Neural cell (in vitro differentiated cells): ENCODE measurements at regions not wholly inside any gene's neighbourhood (a gene's known extent, or its start where the extent isn't known, plus 50 kb on each side); places are given as distances from the start of the nearest gene placed in this dataset.

Experiments
- H2AFZ ChIP-seq: fragments of 200-600, 300-800 bp; sonication (generic), shearing (Covaris generic); 2 replicates; pipeline ENCODE4 v1.6.0; 2014; ENCODE audit warnings: low read depth, mild to moderate bottlenecking, antibody characterized with exemption, low read length, moderate library complexity
- H3F3A ChIP-seq: fragments of 200-600 bp; shearing (Covaris generic); 2 replicates; pipeline ENCODE4 v1.6.1; 2016; ENCODE audit warnings: mild to moderate bottlenecking, moderate library complexity, mixed read lengths, antibody characterized with exemption, low read length; ENCODE audit not compliant: insufficient read depth, poor library complexity, severe bottlenecking
- H3K27ac ChIP-seq: fragments of 200-600, 300-800 bp; sonication (generic), shearing (Covaris generic); 2 replicates; pipeline ENCODE4 v1.5.1; 2014; ENCODE audit warnings: mild to moderate bottlenecking, low read length, moderate library complexity
- H3K27me3 ChIP-seq: fragments of 300-800, 200-600 bp; sonication (generic), shearing (Covaris generic); 2 replicates; pipeline ENCODE4 v1.6.0; 2014; ENCODE audit warnings: mild to moderate bottlenecking, low read depth, low read length, moderate library complexity; ENCODE audit not compliant: insufficient read depth
- H3K36me3 ChIP-seq: fragments of 300-800, 200-600 bp; sonication (generic), shearing (Covaris generic); 2 replicates; pipeline ENCODE4 v1.5.1; 2014; ENCODE audit warnings: mild to moderate bottlenecking, antibody characterized with exemption, low read length, moderate library complexity; ENCODE audit not compliant: insufficient read depth
- H3K4me2 ChIP-seq: fragments of 300-800, 200-600 bp; sonication (generic), shearing (Covaris generic); 2 replicates; pipeline ENCODE4 v1.6.0; 2014; ENCODE audit warnings: mild to moderate bottlenecking, low read length
- H3K4me3 ChIP-seq: fragments of 300-800, 200-600 bp; sonication (generic), shearing (Covaris generic); 2 replicates; pipeline ENCODE4 v1.5.1; 2014; ENCODE audit warnings: mild to moderate bottlenecking, low read length, moderate library complexity
- H3K79me2 ChIP-seq: fragments of 200-600 bp; shearing (Covaris generic); replicated peaks from 2 replicates; pipeline ENCODE4 v1.6.0; 2014; ENCODE audit warnings: mild to moderate bottlenecking, low read length, moderate library complexity; ENCODE audit not compliant: insufficient read depth
- H3K9ac ChIP-seq: fragments of 300-800, 200-600 bp; sonication (generic), shearing (Covaris generic); 2 replicates; pipeline ENCODE4 v1.6.1; 2016; ENCODE audit warnings: mild to moderate bottlenecking, low read length, mixed read lengths
- H3K9me2 ChIP-seq: fragments of 200-600 bp; shearing (Covaris generic); 2 replicates; pipeline ENCODE4 v1.6.1; 2016; ENCODE audit warnings: mild to moderate bottlenecking, low read length, mixed read lengths; ENCODE audit not compliant: insufficient read depth
- H3K9me3 ChIP-seq: fragments of 200-600, 300-800 bp; sonication (generic), shearing (Covaris generic); 2 replicates; pipeline ENCODE4 v1.6.1; 2016; ENCODE audit warnings: mild to moderate bottlenecking, mixed run types, low read length, moderate library complexity, mixed read lengths
- H4K20me1 ChIP-seq: fragments of 200-600 bp; shearing (Covaris generic); 2 replicates; pipeline ENCODE4 v1.6.1; 2016; ENCODE audit warnings: mild to moderate bottlenecking, mixed run types; ENCODE audit not compliant: insufficient read depth
- EP300 ChIP-seq: fragments of 450-650 bp; conservative IDR thresholded peaks from 2 replicates; pipeline ENCODE4 v1.6.1; 2014; ENCODE audit warnings: antibody characterized with exemption, mild to moderate bottlenecking, moderate library complexity; ENCODE audit not compliant: poor library complexity, severe bottlenecking
- EZH2 ChIP-seq: fragments of 200-600, 300-800 bp; shearing (Covaris generic), sonication (generic); IDR thresholded peaks from 2 replicates; pipeline ENCODE4 v1.6.1; 2014; ENCODE audit warnings: antibody characterized with exemption, low read length, borderline replicate concordance, mild to moderate bottlenecking; ENCODE audit not compliant: insufficient read depth, poor library complexity, severe bottlenecking
- MXI1 ChIP-seq: fragments of 450-650 bp; conservative IDR thresholded peaks from 2 replicates; pipeline ENCODE4 v1.6.1; 2014; ENCODE audit warnings: antibody characterized with exemption, mild to moderate bottlenecking; ENCODE audit not compliant: poor library complexity, severe bottlenecking
- POLR2AphosphoS5 ChIP-seq: IDR thresholded peaks from 2 replicates; pipeline ENCODE4 v1.6.1; 2012
- RAD21 ChIP-seq: fragments of 450-650 bp; conservative IDR thresholded peaks from 2 replicates; pipeline ENCODE4 v1.6.1; 2014; ENCODE audit warnings: antibody characterized with exemption, mild to moderate bottlenecking, moderate library complexity
- SMC3 ChIP-seq: fragments of 450-650 bp; conservative IDR thresholded peaks from 2 replicates; pipeline ENCODE4 v1.6.1; 2014; ENCODE audit warnings: antibody characterized with exemption, mild to moderate bottlenecking, moderate library complexity; ENCODE audit not compliant: poor library complexity
- TAF1 ChIP-seq: IDR thresholded peaks from 2 replicates; pipeline ENCODE4 v1.6.1; 2012; ENCODE audit warnings: low read depth
- TF ChIP-seq, protein P1 (sequence below): IDR thresholded peaks from 2 replicates; pipeline ENCODE4 v1.6.1; 2012; ENCODE audit warnings: borderline replicate concordance
- TF ChIP-seq, protein P2 (sequence below): fragments of 450-650 bp; IDR thresholded peaks from 2 replicates; pipeline ENCODE4 v1.5.1; 2014; ENCODE audit warnings: antibody characterized with exemption, mild to moderate bottlenecking, moderate library complexity; ENCODE audit not compliant: poor library complexity, severe bottlenecking

DNA sequence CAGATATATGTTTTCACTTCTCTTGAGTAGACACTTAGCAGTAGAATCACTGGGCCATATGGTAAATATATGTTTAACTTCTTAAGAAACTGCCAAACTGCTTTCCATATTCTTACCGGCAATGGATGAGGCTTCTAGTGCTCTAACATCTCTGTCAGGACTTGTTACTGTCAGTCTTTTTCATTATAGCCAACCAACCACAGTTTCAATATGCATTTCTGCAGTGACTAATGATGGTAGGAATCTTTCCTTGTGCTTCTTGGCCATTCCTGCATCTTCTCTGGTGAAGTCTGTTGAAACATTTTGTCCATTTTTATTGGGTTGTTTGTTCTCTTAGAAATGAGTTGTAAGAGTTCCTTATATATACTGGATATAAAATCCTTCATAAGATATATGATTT lies 66.0 kb upstream of the SYNDIG1 start:
- Histone ChIP-seq H3K9ac (no peak overlapping the region), H3K27ac (no peak overlapping the region), H3K9me2 (no peaks in the 10 kb centered on the region), H3F3A (no peaks in the 10 kb centered on the region), H2AFZ (no peak overlapping the region), H3K4me3 (no peak overlapping the region), H4K20me1 (no peaks in the 10 kb centered on the region), H3K27me3 (no peaks in the 10 kb centered on the region), H3K79me2 (no peaks in the 10 kb centered on the region), H3K9me3 (no peaks in the 10 kb centered on the region), H3K4me2 (no peak overlapping the region), H3K36me3 (no peaks in the 10 kb centered on the region)
- TF ChIP-seq MXI1 (no peak), EZH2 (no peak), POLR2AphosphoS5 (no peak), RAD21 (no peak), SMC3 (no peak), EP300 (no peak), TAF1 (no peak)
- TF ChIP-seq, protein P1, sequence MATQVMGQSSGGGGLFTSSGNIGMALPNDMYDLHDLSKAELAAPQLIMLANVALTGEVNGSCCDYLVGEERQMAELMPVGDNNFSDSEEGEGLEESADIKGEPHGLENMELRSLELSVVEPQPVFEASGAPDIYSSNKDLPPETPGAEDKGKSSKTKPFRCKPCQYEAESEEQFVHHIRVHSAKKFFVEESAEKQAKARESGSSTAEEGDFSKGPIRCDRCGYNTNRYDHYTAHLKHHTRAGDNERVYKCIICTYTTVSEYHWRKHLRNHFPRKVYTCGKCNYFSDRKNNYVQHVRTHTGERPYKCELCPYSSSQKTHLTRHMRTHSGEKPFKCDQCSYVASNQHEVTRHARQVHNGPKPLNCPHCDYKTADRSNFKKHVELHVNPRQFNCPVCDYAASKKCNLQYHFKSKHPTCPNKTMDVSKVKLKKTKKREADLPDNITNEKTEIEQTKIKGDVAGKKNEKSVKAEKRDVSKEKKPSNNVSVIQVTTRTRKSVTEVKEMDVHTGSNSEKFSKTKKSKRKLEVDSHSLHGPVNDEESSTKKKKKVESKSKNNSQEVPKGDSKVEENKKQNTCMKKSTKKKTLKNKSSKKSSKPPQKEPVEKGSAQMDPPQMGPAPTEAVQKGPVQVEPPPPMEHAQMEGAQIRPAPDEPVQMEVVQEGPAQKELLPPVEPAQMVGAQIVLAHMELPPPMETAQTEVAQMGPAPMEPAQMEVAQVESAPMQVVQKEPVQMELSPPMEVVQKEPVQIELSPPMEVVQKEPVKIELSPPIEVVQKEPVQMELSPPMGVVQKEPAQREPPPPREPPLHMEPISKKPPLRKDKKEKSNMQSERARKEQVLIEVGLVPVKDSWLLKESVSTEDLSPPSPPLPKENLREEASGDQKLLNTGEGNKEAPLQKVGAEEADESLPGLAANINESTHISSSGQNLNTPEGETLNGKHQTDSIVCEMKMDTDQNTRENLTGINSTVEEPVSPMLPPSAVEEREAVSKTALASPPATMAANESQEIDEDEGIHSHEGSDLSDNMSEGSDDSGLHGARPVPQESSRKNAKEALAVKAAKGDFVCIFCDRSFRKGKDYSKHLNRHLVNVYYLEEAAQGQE: no peak
- TF ChIP-seq, protein P2, sequence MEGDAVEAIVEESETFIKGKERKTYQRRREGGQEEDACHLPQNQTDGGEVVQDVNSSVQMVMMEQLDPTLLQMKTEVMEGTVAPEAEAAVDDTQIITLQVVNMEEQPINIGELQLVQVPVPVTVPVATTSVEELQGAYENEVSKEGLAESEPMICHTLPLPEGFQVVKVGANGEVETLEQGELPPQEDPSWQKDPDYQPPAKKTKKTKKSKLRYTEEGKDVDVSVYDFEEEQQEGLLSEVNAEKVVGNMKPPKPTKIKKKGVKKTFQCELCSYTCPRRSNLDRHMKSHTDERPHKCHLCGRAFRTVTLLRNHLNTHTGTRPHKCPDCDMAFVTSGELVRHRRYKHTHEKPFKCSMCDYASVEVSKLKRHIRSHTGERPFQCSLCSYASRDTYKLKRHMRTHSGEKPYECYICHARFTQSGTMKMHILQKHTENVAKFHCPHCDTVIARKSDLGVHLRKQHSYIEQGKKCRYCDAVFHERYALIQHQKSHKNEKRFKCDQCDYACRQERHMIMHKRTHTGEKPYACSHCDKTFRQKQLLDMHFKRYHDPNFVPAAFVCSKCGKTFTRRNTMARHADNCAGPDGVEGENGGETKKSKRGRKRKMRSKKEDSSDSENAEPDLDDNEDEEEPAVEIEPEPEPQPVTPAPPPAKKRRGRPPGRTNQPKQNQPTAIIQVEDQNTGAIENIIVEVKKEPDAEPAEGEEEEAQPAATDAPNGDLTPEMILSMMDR: no peak

DNA sequence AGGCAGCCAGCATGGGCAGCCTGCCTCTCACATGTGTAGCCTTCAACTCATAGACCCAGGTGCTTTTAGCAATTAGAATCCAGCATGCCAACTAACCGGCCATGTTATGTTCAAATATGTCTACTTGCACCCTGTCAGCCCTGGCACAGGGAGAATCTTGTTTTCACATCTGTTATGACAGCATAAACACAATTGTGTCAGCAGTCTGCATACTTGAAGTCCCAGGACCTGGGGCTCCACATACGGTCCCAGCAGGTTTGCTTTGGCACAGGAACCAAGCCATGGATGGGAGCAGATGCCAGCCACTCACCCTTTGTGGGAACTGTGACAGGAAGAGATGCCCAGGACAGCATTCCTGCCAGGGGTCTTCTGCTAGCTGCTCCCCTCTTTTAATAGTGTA lies 67.2 kb upstream of the SYNDIG1 start:
- H3K9ac ChIP-seq: no peak overlapping the region
- H3K79me2 ChIP-seq: no peaks in the 10 kb centered on the region
- no peaks in the 10 kb centered on the region for H3K27me3 ChIP-seq
- H3K9me2 ChIP-seq: no peaks in the 10 kb centered on the region
- H3K9me3 ChIP-seq: no peaks in the 10 kb centered on the region
- H3K27ac ChIP-seq: no peak overlapping the region
- H3K4me3 ChIP-seq: no peak overlapping the region
- no peak overlapping the region for H2AFZ ChIP-seq
- no peaks in the 10 kb centered on the region for H4K20me1 ChIP-seq
- H3K36me3 ChIP-seq: no peaks in the 10 kb centered on the region
- no peaks in the 10 kb centered on the region for H3F3A ChIP-seq
- H3K4me2 ChIP-seq: no peak overlapping the region
- TF ChIP-seq, protein P1: no peak
- no peak for TF ChIP-seq POLR2AphosphoS5
- no peak for TF ChIP-seq RAD21
- TF ChIP-seq SMC3: no peak
- TF ChIP-seq, protein P2: no peak
